ENCODE measurements at regions not wholly inside any gene's neighbourhood (a gene's known extent, or its start where the extent isn't known, plus 50 kb on each side); places are given as distances from the start of the nearest gene placed in this dataset.

DNA sequence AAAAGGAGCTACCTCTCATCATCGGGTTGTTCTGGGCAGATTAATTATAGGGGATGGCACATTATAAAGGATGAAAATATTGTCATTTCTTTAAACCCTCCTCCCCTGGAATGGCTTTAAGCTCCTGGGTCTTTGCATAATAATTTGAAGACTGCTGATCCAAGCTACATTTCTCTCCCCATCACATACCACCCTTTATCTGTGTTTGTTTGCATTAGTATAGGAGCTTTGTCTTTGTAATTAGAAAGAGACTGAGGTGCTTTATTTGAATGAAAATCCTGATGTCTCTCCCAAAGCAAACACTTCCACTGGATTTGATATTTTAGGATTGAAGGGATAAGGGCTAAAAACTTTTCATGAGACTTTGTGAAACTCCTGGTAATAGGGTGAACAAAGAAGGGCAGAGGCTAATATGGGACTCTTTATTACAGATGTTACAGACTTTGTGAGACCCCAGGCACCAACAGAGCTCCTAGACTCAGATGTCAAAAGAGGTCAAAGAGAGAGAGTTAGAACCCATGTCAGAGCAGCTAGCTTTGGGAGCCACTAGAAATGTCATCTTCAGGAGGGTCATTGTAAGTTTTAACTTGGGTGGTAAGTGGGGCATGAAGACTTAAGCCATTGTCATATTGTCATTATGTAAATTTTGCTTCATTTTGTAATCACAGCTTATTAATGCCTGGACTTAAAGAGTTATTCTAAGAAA lies 75.3 kb upstream of the RXFP2 start:
- no peak for FAIRE-seq
- Histone ChIP-seq H3K4me3 (no peak overlapping the region), H4K20me1 (replicated peaks; ENCODE audit: control insufficient read depth, insufficient read depth, low read length) (no peaks in the 10 kb centered on the region), H3K27me3 (ENCODE audit: control insufficient read depth in 2 of 2, insufficient read depth in 2 of 2, low read length in 2 of 2) (no peaks in the 10 kb centered on the region), H3K27ac (ENCODE audit: extremely low read depth, low read depth, low read length) (no peak overlapping the region), H3K9me3 (replicated peaks; ENCODE audit: control insufficient read depth, insufficient read depth, low read depth, low read length) (no peaks in the 10 kb centered on the region), H3K4me1 (replicated peaks in 1 of 2; ENCODE audit: control insufficient read depth in 2 of 2, insufficient read depth in 2 of 2, low read length in 2 of 2) (no peaks in the 10 kb centered on the region), H3K9me1 (ENCODE audit: control insufficient read depth, insufficient read depth, low read length) (no peaks in the 10 kb centered on the region), H2AFZ (ENCODE audit: low read depth, low read length) (no peak overlapping the region), H3K79me2 (ENCODE audit: control insufficient read depth, insufficient read depth, low read length) (no peaks in the 10 kb centered on the region), H3K9ac (ENCODE audit: insufficient read depth in 1 of 2, low read depth in 2 of 2, low read length in 2 of 2) (no peak overlapping the region), H3K4me2 (ENCODE audit: insufficient read depth, low read length) (no peak overlapping the region), H3K36me3 (ENCODE audit: control insufficient read depth, insufficient read depth, low read length) (no peaks in the 10 kb centered on the region)
- no peak for ATAC-seq
- TF ChIP-seq XRCC5 (IDR thresholded peaks at IDR 0.05; ENCODE audit: low read depth, low read length): no peak
- TF ChIP-seq, protein P1, sequence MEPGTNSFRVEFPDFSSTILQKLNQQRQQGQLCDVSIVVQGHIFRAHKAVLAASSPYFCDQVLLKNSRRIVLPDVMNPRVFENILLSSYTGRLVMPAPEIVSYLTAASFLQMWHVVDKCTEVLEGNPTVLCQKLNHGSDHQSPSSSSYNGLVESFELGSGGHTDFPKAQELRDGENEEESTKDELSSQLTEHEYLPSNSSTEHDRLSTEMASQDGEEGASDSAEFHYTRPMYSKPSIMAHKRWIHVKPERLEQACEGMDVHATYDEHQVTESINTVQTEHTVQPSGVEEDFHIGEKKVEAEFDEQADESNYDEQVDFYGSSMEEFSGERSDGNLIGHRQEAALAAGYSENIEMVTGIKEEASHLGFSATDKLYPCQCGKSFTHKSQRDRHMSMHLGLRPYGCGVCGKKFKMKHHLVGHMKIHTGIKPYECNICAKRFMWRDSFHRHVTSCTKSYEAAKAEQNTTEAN (CRISPR knock-in tag; IDR thresholded peaks at IDR 0.05): no peak
- TF ChIP-seq POLR2G (IDR thresholded peaks at IDR 0.05; ENCODE audit: low read depth, low read length): no peak
- no peak for TF ChIP-seq MAFG (tag; conservative IDR thresholded peaks at IDR 0.05)
- no peak for TF ChIP-seq MED1 (CRISPR knock-in tag; IDR thresholded peaks at IDR 0.05; ENCODE audit: borderline replicate concordance)
- TF ChIP-seq HNRNPH1 (optimal IDR thresholded peaks at IDR 0.05; ENCODE audit: low read depth, low read length): no peak
- TF ChIP-seq SMAD3 (CRISPR knock-in tag; conservative IDR thresholded peaks at IDR 0.05): no peak
- TF ChIP-seq TEAD4 (IDR thresholded peaks at IDR 0.05; ENCODE audit: low read length): no peak
- no peak for TF ChIP-seq TEAD4 (CRISPR knock-in tag; IDR thresholded peaks at IDR 0.05; ENCODE audit: borderline replicate concordance)
- TF ChIP-seq SNRNP70 (optimal IDR thresholded peaks at IDR 0.05; ENCODE audit: low read depth, low read length): no peak
- no peak for TF ChIP-seq RBM17 (IDR thresholded peaks at IDR 0.05; ENCODE audit: borderline replicate concordance, low read depth, low read length)
- TF ChIP-seq BCL6 (CRISPR knock-in tag; IDR thresholded peaks at IDR 0.05): no peak
- TF ChIP-seq POLR3G (IDR thresholded peaks at IDR 0.05; ENCODE audit: extremely low read depth, insufficient read length, insufficient replicate concordance): no peak
- TF ChIP-seq, protein P2, sequence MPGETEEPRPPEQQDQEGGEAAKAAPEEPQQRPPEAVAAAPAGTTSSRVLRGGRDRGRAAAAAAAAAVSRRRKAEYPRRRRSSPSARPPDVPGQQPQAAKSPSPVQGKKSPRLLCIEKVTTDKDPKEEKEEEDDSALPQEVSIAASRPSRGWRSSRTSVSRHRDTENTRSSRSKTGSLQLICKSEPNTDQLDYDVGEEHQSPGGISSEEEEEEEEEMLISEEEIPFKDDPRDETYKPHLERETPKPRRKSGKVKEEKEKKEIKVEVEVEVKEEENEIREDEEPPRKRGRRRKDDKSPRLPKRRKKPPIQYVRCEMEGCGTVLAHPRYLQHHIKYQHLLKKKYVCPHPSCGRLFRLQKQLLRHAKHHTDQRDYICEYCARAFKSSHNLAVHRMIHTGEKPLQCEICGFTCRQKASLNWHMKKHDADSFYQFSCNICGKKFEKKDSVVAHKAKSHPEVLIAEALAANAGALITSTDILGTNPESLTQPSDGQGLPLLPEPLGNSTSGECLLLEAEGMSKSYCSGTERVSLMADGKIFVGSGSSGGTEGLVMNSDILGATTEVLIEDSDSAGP (CRISPR knock-in tag; IDR thresholded peaks at IDR 0.05): no peak
- TF ChIP-seq, protein P3, sequence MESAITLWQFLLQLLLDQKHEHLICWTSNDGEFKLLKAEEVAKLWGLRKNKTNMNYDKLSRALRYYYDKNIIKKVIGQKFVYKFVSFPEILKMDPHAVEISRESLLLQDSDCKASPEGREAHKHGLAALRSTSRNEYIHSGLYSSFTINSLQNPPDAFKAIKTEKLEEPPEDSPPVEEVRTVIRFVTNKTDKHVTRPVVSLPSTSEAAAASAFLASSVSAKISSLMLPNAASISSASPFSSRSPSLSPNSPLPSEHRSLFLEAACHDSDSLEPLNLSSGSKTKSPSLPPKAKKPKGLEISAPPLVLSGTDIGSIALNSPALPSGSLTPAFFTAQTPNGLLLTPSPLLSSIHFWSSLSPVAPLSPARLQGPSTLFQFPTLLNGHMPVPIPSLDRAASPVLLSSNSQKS (CRISPR knock-in tag; IDR thresholded peaks at IDR 0.05): no peak
- no peak for TF ChIP-seq XRCC4 (IDR thresholded peaks at IDR 0.05; ENCODE audit: extremely low read depth, insufficient read depth, insufficient read length)
- no peak for TF ChIP-seq IFI16 (CRISPR knock-in tag; IDR thresholded peaks at IDR 0.05)
- TF ChIP-seq ZNF124 (CRISPR knock-in tag; IDR thresholded peaks at IDR 0.05): no peak
- DNase-seq (ENCODE audit: extremely low read depth in 1 of 4, low spot score in 3 of 4): no peak
- intact Hi-C loops (cut with micrococcal nuclease): no loop called here
- no TSS peak for BruUV-seq (replicated peaks)
- WGBS (ENCODE audit: insufficient coverage, low coverage, missing lambda C conversion rate): 0% methylated on average over 1 of the region's 1 CpG
- ChIA-PET CTCF (ENCODE audit: low intra/inter-chr PET ratio) (no interaction called here), POLR2A (no interaction called here)
- in situ Hi-C loops (cut with MboI): no loop called here

Data from K562 (cell line).